H1 (cell line): ENCODE measurements at regions not wholly inside any gene's neighbourhood (a gene's known extent, or its start where the extent isn't known, plus 50 kb on each side); places are given as distances from the start of the nearest gene placed in this dataset.

Experiments
- CHD1 ChIP-seq: IDR thresholded peaks from 2 replicates; pipeline ENCODE4 v1.6.1; 2012; ENCODE audit warnings: low read depth, low read length, improper control_type of control experiment
- NANOG ChIP-seq: IDR thresholded peaks from 2 replicates; pipeline ENCODE4 v1.6.1; 2011; ENCODE audit warnings: low read length, low read depth, mild to moderate bottlenecking, inconsistent platforms; ENCODE audit not compliant: insufficient read depth, poor library complexity, severe bottlenecking

- TF ChIP-seq CHD1 (no peak), NANOG (no peak)
These were observed 1231.2 kb upstream of the FLRT2 start (continued) for GRCh38 chr14:84298663-84299195.
